ENCODE measurements at regions not wholly inside any gene's neighbourhood (a gene's known extent, or its start where the extent isn't known, plus 50 kb on each side); places are given as distances from the start of the nearest gene placed in this dataset.

GRCh38 chr20:36094497-36094896, 60.0 kb upstream of the EPB41L1 start:
- no peak for TF ChIP-seq CTCF (conservative IDR thresholded peaks at IDR 0.05; ENCODE audit: low read depth in 2 of 2)
- TF ChIP-seq EZH2phosphoT487 (IDR thresholded peaks at IDR 0.05; ENCODE audit: unreplicated experiment): no peak
- TF ChIP-seq EZH2 (IDR thresholded peaks at IDR 0.05; ENCODE audit: low read depth, unreplicated experiment): peak; percentile 60
- TF ChIP-seq POLR2AphosphoS5 (IDR thresholded peaks at IDR 0.05; ENCODE audit: low read depth): no peak
- TF ChIP-seq REST (IDR thresholded peaks at IDR 0.05; ENCODE audit: unreplicated experiment): no peak
- TF ChIP-seq STAT1 (IDR thresholded peaks at IDR 0.05; ENCODE audit: unreplicated experiment): no peak
- no peak for TF ChIP-seq JUNB (IDR thresholded peaks at IDR 0.05; ENCODE audit: unreplicated experiment)

All from GM23338 (cell line).